Midbrain (tissue), 1 donor: ENCODE measurements at regions not wholly inside any gene's neighbourhood (a gene's known extent, or its start where the extent isn't known, plus 50 kb on each side); places are given as distances from the start of the nearest gene placed in this dataset.
"Not testable (repeated sequence)": the region's sequence is repeated elsewhere in the genome, so short reads cannot be mapped to it uniquely, and the experiment has no call there.

Experiments
- DNase-seq: peaks from one replicate; lab custom pipeline; 2025; lab: John Stamatoyannopoulos, UW

GRCh38 chr13:111586291-111586690, 265.8 kb downstream of the TEX29 start:
- DNase-seq = no peak

- DNase-seq = no peak
These were observed 266.8 kb downstream of the TEX29 start for GRCh38 chr13:111587249-111587648.

GRCh38 chr13:111589321-111589720, 268.9 kb downstream of the TEX29 start:
- no peak for DNase-seq

- DNase-seq = no peak
These were observed 269.6 kb downstream of the TEX29 start for GRCh38 chr13:111589992-111590391.

GRCh38 chr13:111590796-111591195, 270.4 kb downstream of the TEX29 start:
- DNase-seq = no peak

GRCh38 chr13:111593490-111593889, 273.0 kb downstream of the TEX29 start:
- DNase-seq = not testable (repeated sequence)

GRCh38 chr13:111594606-111595005, 274.2 kb downstream of the TEX29 start:
- no peak for DNase-seq

- no peak for DNase-seq
These were observed 274.8 kb downstream of the TEX29 start for GRCh38 chr13:111595276-111595675.

- no peak for DNase-seq
These were observed 275.3 kb downstream of the TEX29 start for GRCh38 chr13:111595791-111596190.

GRCh38 chr13:111597191-111597611, 276.8 kb downstream of the TEX29 start:
- DNase-seq = no peak

- DNase-seq = no peak
These were observed 277.2 kb downstream of the TEX29 start for GRCh38 chr13:111597618-111598017.

- DNase-seq = no peak
These were observed 278.3 kb downstream of the TEX29 start for GRCh38 chr13:111598747-111599146.

GRCh38 chr13:111599791-111600190, 279.3 kb downstream of the TEX29 start:
- DNase-seq = no peak

GRCh38 chr13:111602874-111603273, 282.4 kb downstream of the TEX29 start:
- no peak for DNase-seq

GRCh38 chr13:111604097-111604496, 283.7 kb downstream of the TEX29 start:
- no peak for DNase-seq

- DNase-seq = no peak
These were observed 288.1 kb downstream of the TEX29 start for GRCh38 chr13:111608556-111608955.

GRCh38 chr13:111609631-111610030, 289.2 kb downstream of the TEX29 start:
- DNase-seq = no peak

GRCh38 chr13:111610081-111610480, 289.6 kb downstream of the TEX29 start:
- DNase-seq = no peak

GRCh38 chr13:111610879-111611278, 290.4 kb downstream of the TEX29 start:
- no peak for DNase-seq

GRCh38 chr13:111611651-111612050, 291.2 kb downstream of the TEX29 start:
- DNase-seq = no peak

GRCh38 chr13:111612886-111613285, 292.4 kb downstream of the TEX29 start:
- no peak for DNase-seq

GRCh38 chr13:111614009-111614408, 293.6 kb downstream of the TEX29 start:
- no peak for DNase-seq

GRCh38 chr13:111614613-111615012, 294.2 kb downstream of the TEX29 start:
- no peak for DNase-seq

- no peak for DNase-seq
These were observed 295.8 kb downstream of the TEX29 start for GRCh38 chr13:111616203-111616602.

GRCh38 chr13:111620166-111620565, 299.7 kb downstream of the TEX29 start:
- DNase-seq = no peak
